Testis (tissue), 2 donors: ENCODE measurements at regions not wholly inside any gene's neighbourhood (a gene's known extent, or its start where the extent isn't known, plus 50 kb on each side); places are given as distances from the start of the nearest gene placed in this dataset.

Source experiments
- POLR2A ChIP-seq: fragments of 450-650 bp; IDR thresholded peaks from one replicate; pipeline ENCODE4 v1.6.1; 2017; ENCODE audit warnings: antibody characterized with exemption, mild to moderate bottlenecking, moderate library complexity
- TF ChIP-seq, protein P1 (sequence below), 3 experiments: fragments of 450-650 bp in 2 of 3; fragments of 200-600 bp in 1 of 3; sonication (generic) in 1 of 3; IDR thresholded peaks; one replicate each; pipeline ENCODE4 v1.5.1; 2016 to 2019; ENCODE audit warnings: antibody characterized with exemption in 3 of 3, mild to moderate bottlenecking in 2 of 3, moderate library complexity in 1 of 3

DNA sequence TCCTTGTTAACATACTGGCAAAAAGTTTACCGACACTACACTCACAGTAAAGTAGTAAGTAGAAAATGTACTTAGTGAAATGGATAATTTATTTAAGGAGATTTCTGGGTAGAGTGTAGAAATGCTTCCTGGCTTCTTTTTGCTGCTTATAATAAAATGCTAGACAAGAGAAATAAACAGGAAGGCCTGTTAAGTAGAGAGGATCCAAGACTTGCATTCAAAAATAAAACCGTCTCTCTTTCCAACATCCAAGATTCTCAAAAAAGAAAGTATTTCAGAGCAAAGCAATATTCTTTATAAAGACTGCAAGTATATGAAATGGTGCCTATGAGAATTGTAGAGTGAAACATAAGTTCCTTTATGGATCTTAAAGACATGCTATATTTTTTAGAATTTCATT is 77.0 kb upstream of the CNTN6 start:
- no peak for TF ChIP-seq POLR2A
- TF ChIP-seq, protein P1, sequence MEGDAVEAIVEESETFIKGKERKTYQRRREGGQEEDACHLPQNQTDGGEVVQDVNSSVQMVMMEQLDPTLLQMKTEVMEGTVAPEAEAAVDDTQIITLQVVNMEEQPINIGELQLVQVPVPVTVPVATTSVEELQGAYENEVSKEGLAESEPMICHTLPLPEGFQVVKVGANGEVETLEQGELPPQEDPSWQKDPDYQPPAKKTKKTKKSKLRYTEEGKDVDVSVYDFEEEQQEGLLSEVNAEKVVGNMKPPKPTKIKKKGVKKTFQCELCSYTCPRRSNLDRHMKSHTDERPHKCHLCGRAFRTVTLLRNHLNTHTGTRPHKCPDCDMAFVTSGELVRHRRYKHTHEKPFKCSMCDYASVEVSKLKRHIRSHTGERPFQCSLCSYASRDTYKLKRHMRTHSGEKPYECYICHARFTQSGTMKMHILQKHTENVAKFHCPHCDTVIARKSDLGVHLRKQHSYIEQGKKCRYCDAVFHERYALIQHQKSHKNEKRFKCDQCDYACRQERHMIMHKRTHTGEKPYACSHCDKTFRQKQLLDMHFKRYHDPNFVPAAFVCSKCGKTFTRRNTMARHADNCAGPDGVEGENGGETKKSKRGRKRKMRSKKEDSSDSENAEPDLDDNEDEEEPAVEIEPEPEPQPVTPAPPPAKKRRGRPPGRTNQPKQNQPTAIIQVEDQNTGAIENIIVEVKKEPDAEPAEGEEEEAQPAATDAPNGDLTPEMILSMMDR (IDR thresholded peaks at IDR 0.05), result no peak
